T-cell (primary cell): ENCODE measurements at regions not wholly inside any gene's neighbourhood (a gene's known extent, or its start where the extent isn't known, plus 50 kb on each side); places are given as distances from the start of the nearest gene placed in this dataset.

ENCODE experiments used
- ATAC-seq, 4 experiments: fragments of 200-7000 bp in 3 of 4; fragments of 150-1000 bp in 1 of 4; cut with Tn5 transposase; replicated peaks in 1 of 4; 1 replicate in 3 of 4; 2 replicates in 1 of 4; pipeline ENCODE4 v1.10.0; 2021; ENCODE audit warnings: moderate library complexity in 3 of 4, mild to moderate bottlenecking in 2 of 4, moderate number of reproducible peaks in 1 of 4
- CTCF ChIA-PET, 2 donors: fragments of 300-600 bp; sonication (Branson Sonifier 250); formaldehyde crosslinking; loops; one replicate each; lab custom pipeline; 2022; ENCODE audit warnings: antibody characterized with exemption in 2 of 2; lab: Charles Lee
- POLR2A ChIA-PET, 2 donors: fragments of 300-600 bp; sonication (Branson Sonifier 250); formaldehyde crosslinking; loops; one replicate each; lab custom pipeline; 2022; ENCODE audit warnings: antibody characterized with exemption in 2 of 2; lab: Charles Lee
- DNase-seq, 35 experiments: peaks; one replicate each; pipeline versions ENCODE4 v3.0.0 to v3.0.0-alpha.2; 2013 to 2023
- H3K27ac ChIP-seq: one replicate; pipeline ENCODE4 v1.5.1; 2013; ENCODE audit warnings: low read length
- H3K27me3 ChIP-seq, 2 experiments: replicated peaks in 1 of 2; 1 replicate in 1 of 2; 2 replicates in 1 of 2; pipeline versions ENCODE4 v1.6.1 to v1.7.0; 2013; ENCODE audit warnings: low read length in 1 of 2, mixed read lengths in 1 of 2; ENCODE audit not compliant: control insufficient read depth in 2 of 2, insufficient read depth in 2 of 2; ENCODE audit errors: extremely low read depth in 1 of 2
- H3K36me3 ChIP-seq, 2 donors: 1 replicate in 1 of 2; 2 replicates in 1 of 2; pipeline versions ENCODE4 v1.6.1 to v1.7.0; 2013; ENCODE audit warnings: low read length in 1 of 2; ENCODE audit not compliant: control insufficient read depth in 2 of 2, insufficient read depth in 1 of 2; ENCODE audit errors: extremely low read depth in 1 of 2
- H3K4me1 ChIP-seq, 2 experiments: 1 replicate in 1 of 2; 2 replicates in 1 of 2; pipeline versions ENCODE4 v1.6.1 to v1.7.0; 2013; ENCODE audit warnings: low read length in 2 of 2, mixed read lengths in 1 of 2; ENCODE audit not compliant: insufficient read depth in 2 of 2, control insufficient read depth in 1 of 2; ENCODE audit errors: extremely low read depth in 1 of 2
- H3K4me3 ChIP-seq, 2 donors: 1 replicate in 1 of 2; 2 replicates in 1 of 2; pipeline versions ENCODE4 v1.5.1 to v1.7.0; 2013; ENCODE audit warnings: mild to moderate bottlenecking in 2 of 2, low read length in 1 of 2, moderate library complexity in 1 of 2; ENCODE audit not compliant: control insufficient read depth in 1 of 2; ENCODE audit errors: extremely low read depth in 1 of 2
- H3K9me3 ChIP-seq: 2 replicates; pipeline ENCODE4 v1.7.0; 2013
- H3K27ac Mint-ChIP-seq, 2 donors: one replicate each; pipeline ENCODE4 v1.8.0; 2020 to 2021; ENCODE audit warnings: mild to moderate bottlenecking in 2 of 2, mixed read lengths in 2 of 2
- H3K27me3 Mint-ChIP-seq, 2 donors: one replicate each; pipeline ENCODE4 v1.8.0; 2021 to 2022; ENCODE audit warnings: mixed read lengths in 2 of 2
- H3K36me3 Mint-ChIP-seq: one replicate; pipeline ENCODE4 v1.8.0; 2021; ENCODE audit warnings: mixed read lengths
- H3K4me1 Mint-ChIP-seq, 3 donors: one replicate each; pipeline ENCODE4 v1.8.0; 2020 to 2022; ENCODE audit warnings: mixed read lengths in 3 of 3, mild to moderate bottlenecking in 1 of 3
- H3K4me3 Mint-ChIP-seq, 3 donors: one replicate each; pipeline ENCODE4 v1.8.0; 2020 to 2022; ENCODE audit warnings: mild to moderate bottlenecking in 3 of 3, mixed read lengths in 3 of 3, moderate library complexity in 3 of 3
- H3K9me3 Mint-ChIP-seq, 3 donors: one replicate each; pipeline ENCODE4 v1.8.0; 2020 to 2022; ENCODE audit warnings: mixed read lengths in 3 of 3
- WGBS: methylation state at CpG from one replicate; pipeline ENCODE4 v1.1.5; 2013; ENCODE audit warnings: missing lambda C conversion rate; ENCODE audit not compliant: insufficient coverage; 5-methylcytosine and 5-hydroxymethylcytosine counted together

DNA sequence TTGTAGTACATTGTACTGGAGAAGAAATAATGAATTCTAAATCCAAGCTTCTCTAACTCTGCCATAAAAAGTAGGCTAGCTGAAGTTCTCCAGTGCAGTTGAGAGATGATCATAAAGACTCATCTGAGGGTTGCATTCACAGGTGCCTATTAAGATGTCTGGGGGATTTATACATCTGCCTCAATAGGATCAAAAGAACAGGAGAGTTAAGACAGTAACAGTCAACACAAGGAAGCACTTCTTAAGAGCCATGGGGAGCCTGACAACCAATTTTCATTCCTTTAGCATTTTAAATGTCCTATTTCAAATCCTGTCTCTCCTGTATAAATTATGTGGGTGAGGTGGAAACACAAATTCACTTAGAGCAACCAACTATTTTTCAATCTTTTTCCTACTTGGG, 432.4 kb upstream of the NWD2 start:
- DNase-seq, result no peak
- POLR2A ChIA-PET, result no interaction called here
- H3K27ac Mint-ChIP-seq, result no peak overlapping the region
- Histone ChIP-seq H3K9me3 (no peaks in the 10 kb centered on the region), H3K27ac (no peak overlapping the region), H3K4me1 (no peaks in the 10 kb centered on the region), H3K27me3 (no peaks in the 10 kb centered on the region), H3K4me3 (no peak overlapping the region), H3K36me3 (no peaks in the 10 kb centered on the region)
- no peak overlapping the region for H3K4me3 Mint-ChIP-seq
- H3K27me3 Mint-ChIP-seq, result no peaks in the 10 kb centered on the region
- CTCF ChIA-PET, result no interaction called here
- no peaks in the 10 kb centered on the region for H3K4me1 Mint-ChIP-seq
- peaks cover 0 to 4% (median 0%) of the 10 kb centered on the region in 3 donors for H3K9me3 Mint-ChIP-seq
- no peaks in the 10 kb centered on the region for H3K36me3 Mint-ChIP-seq
- ATAC-seq, result no peak

DNA sequence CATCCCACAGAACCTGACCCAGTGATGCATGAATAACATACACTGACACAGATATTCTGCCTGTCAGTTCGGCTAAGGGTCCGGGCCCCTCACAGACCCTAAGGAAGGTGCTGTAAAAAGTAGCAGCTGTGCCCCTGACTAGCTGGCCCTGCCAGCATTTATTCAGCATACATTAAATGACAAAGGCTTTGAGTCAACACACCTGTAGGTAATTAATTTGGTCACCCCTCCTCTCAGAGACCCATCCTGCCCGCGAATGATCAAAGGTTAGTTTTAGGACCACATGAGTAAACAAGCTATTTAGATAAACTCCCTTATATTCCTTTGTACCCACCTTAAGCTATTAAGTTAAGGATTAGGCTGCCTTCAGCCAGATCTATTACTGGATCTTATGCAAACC, 429.0 kb upstream of the NWD2 start:
- no peaks in the 10 kb centered on the region for H3K27me3 Mint-ChIP-seq
- no peaks in the 10 kb centered on the region for H3K4me1 ChIP-seq
- H3K27me3 ChIP-seq, result no peaks in the 10 kb centered on the region
- POLR2A ChIA-PET, result no interaction called here
- no peak for DNase-seq
- no peaks in the 10 kb centered on the region for H3K36me3 ChIP-seq
- peaks cover 0 to 7% (median 0%) of the 10 kb centered on the region in 3 donors for H3K9me3 Mint-ChIP-seq
- no peak for ATAC-seq
- no peak overlapping the region for H3K27ac Mint-ChIP-seq
- 67% methylated on average over 2 of the region's 4 CpGs for WGBS
- H3K27ac ChIP-seq, result no peak overlapping the region
- H3K4me3 ChIP-seq, result no peak overlapping the region
- H3K4me1 Mint-ChIP-seq, result no peaks in the 10 kb centered on the region
- H3K36me3 Mint-ChIP-seq, result no peaks in the 10 kb centered on the region
- CTCF ChIA-PET, result interaction anchor here in 1 of 2 donors (0.5 kb wide), 1 partner anchor 87 kb away, joined by 3 read pairs; no protein-coding TSS in a partner anchor
- H3K4me3 Mint-ChIP-seq, result no peak overlapping the region
- no peaks in the 10 kb centered on the region for H3K9me3 ChIP-seq

DNA sequence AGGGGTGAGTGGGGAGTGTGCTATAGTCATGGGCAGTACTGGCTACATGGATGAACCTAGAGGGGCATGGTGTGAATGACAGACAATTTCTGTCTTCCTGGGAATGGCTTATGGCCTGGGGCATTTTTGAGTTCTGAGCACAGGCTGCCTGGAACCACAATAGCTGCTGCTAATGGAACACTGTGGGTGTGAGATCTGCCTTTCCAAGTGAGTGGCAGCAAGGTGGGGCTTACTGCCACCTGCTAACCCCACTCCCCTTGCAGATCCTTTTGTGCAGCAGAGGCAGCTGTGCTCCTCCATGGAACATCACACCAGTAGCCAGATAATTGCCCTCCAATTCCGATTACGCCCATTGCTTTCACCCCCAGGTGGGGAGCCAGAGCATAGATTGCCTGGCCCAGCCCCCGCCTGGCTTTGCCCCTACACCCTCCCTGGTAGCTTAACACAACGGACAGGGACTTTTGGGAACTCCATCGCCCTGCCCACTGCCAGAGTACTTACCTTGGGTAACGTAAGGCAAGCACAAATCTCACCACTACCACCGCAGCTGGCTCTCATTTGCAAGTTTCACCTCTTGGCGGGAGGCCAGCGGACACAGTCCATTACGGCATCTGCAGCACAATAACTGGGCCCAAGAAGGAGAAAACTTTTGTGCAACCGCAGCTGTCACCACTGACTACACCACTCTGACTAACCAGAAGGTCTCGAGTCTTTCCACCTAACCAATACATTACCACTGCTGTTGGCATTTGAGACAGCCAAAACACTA, 421.2 kb upstream of the NWD2 start:
- H3K9me3 Mint-ChIP-seq, result peaks cover 0 to 4% (median 3%) of the 10 kb centered on the region in 3 donors
- ATAC-seq, result no peak
- DNase-seq, result no peak
- no peak overlapping the region for H3K27ac ChIP-seq
- no peaks in the 10 kb centered on the region for H3K4me1 Mint-ChIP-seq
- ChIA-PET CTCF (no interaction called here), POLR2A (no interaction called here)
- H3K9me3 ChIP-seq, result no peaks in the 10 kb centered on the region
- H3K4me3 Mint-ChIP-seq, result no peak overlapping the region
- no peak overlapping the region for H3K4me3 ChIP-seq
- WGBS, result 79% methylated on average over 11 of the region's 12 CpGs
- no peaks in the 10 kb centered on the region for H3K36me3 Mint-ChIP-seq
- no peaks in the 10 kb centered on the region for H3K36me3 ChIP-seq
- peaks cover 0 to 9% of the 10 kb centered on the region in 2 experiments for H3K27me3 ChIP-seq
- H3K27ac Mint-ChIP-seq, result no peak overlapping the region
- H3K4me1 ChIP-seq, result no peaks in the 10 kb centered on the region
- peaks cover 0 to 4% of the 10 kb centered on the region in 2 donors for H3K27me3 Mint-ChIP-seq

DNA sequence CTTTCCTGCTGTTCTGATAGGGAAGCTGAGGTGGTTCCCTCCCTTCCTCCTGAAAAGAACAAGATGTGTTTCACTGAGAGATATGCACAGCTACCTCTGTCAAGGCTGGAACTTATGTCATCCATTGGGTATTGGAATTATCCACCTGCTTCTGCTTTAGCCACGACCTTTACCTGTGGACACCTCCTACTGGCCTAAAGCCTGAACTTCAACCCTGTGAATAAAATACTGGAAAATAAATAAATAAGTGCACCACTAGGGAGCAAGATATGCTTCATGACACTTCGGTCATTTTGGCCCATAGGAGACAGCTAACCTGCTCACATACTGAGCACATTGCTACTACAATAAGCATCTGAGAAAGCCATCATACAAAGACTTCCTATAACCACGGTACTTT, 419.9 kb upstream of the NWD2 start:
- no peak overlapping the region for H3K4me3 Mint-ChIP-seq
- peaks cover 0 to 4% (median 3%) of the 10 kb centered on the region in 3 donors for H3K9me3 Mint-ChIP-seq
- DNase-seq (no peak), ATAC-seq (no peak)
- H3K27ac Mint-ChIP-seq, result no peak overlapping the region
- H3K4me1 Mint-ChIP-seq, result no peaks in the 10 kb centered on the region
- H3K4me3 ChIP-seq, result no peak overlapping the region
- no peaks in the 10 kb centered on the region for H3K4me1 ChIP-seq
- no peak overlapping the region for H3K27ac ChIP-seq
- H3K36me3 ChIP-seq, result no peaks in the 10 kb centered on the region
- ChIA-PET CTCF (no interaction called here), POLR2A (no interaction called here)
- no peaks in the 10 kb centered on the region for H3K9me3 ChIP-seq
- no peaks in the 10 kb centered on the region for H3K36me3 Mint-ChIP-seq
- peaks cover 0 to 9% of the 10 kb centered on the region in 2 experiments for H3K27me3 ChIP-seq
- 83% methylated on average over 1 of the region's 3 CpGs for WGBS
- peaks cover 0 to 4% of the 10 kb centered on the region in 2 donors for H3K27me3 Mint-ChIP-seq

DNA sequence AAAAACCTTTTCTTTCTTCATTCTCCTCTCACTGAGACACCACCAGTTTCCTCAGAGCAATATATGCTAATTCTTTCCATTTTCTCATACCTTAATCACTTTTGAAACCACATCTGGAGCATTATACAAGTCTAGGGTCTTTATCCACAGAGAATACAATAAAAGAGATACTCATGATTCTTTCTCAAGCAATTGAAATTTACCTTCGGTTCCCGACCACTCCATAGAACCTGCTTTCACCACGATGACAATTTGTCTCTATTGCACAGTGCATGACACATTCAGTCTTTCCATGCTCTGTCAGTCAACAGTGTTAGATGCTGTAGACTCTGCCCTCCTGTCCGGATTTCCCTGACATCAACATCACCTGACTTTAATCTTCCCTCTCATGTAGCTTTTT, 409.3 kb upstream of the NWD2 start:
- Histone ChIP-seq H3K4me1 (no peaks in the 10 kb centered on the region), H3K4me3 (no peak overlapping the region), H3K9me3 (no peaks in the 10 kb centered on the region), H3K27ac (no peak overlapping the region), H3K27me3 (no peaks in the 10 kb centered on the region), H3K36me3 (no peaks in the 10 kb centered on the region)
- POLR2A ChIA-PET, result no interaction called here
- Mint-ChIP-seq H3K27ac (no peak overlapping the region), H3K9me3 (peaks cover 0 to 12% (median 0%) of the 10 kb centered on the region in 3 donors), H3K4me3 (no peak overlapping the region), H3K4me1 (no peaks in the 10 kb centered on the region), H3K36me3 (no peaks in the 10 kb centered on the region), H3K27me3 (no peaks in the 10 kb centered on the region)
- 54% methylated on average over 4 of the region's 4 CpGs for WGBS
- DNase-seq (no peak), ATAC-seq (no peak)
- CTCF ChIA-PET, result interaction anchor here in 1 of 2 donors (0.6 kb wide), 1 partner anchor 93 kb away, joined by 3 read pairs; no protein-coding TSS in a partner anchor

DNA sequence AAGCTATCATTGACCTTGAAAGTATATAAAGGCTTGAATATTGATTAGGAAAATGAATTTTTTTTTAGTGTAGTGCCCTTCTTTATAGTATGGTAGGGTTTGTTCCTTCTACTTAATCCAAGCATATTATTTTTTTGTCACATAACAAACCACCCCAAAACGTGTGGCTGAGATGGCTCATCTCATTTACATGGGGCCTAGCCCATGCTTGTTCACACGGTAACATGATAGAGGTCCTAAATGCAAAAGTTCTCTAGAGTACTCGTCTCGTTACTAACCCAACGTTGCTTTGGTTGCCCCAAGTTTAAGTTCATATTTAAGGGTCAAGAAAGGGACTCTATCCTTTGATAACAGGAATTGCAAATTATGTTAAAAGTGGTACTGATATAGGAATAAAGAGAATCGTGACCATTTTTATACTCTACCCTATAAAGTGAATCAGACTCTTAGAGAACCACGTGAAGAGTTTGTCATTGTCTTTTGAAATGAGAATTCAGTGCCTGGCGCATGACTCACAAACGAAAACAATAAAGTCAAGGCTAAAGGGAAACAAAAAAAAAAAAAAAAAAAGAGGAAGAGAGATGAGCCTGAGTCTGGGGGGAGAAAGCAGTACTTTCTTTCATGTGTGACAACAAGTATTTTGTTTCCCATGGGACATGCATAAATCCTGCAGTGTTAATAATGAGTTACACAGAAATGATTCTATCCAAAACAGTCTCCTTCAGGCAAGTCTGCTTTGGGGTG, 402.8 kb upstream of the NWD2 start:
- Mint-ChIP-seq H3K36me3 (no peaks in the 10 kb centered on the region), H3K27me3 (no peaks in the 10 kb centered on the region), H3K4me3 (no peak overlapping the region), H3K9me3 (peaks cover 0 to 4% (median 0%) of the 10 kb centered on the region in 3 donors), H3K27ac (no peak overlapping the region), H3K4me1 (no peaks in the 10 kb centered on the region)
- H3K27ac ChIP-seq, result no peak overlapping the region
- WGBS, result 59% methylated on average over 2 of the region's 9 CpGs
- CTCF ChIA-PET, result interaction anchor here in 1 of 2 donors (1.0 kb wide), 1 partner anchor 347 kb away, joined by 4 read pairs; no protein-coding TSS in a partner anchor
- ATAC-seq, result no peak
- no peak for DNase-seq
- H3K27me3 ChIP-seq, result no peaks in the 10 kb centered on the region
- no peaks in the 10 kb centered on the region for H3K9me3 ChIP-seq
- no peak overlapping the region for H3K4me3 ChIP-seq
- H3K36me3 ChIP-seq, result no peaks in the 10 kb centered on the region
- POLR2A ChIA-PET, result no interaction called here
- H3K4me1 ChIP-seq, result no peaks in the 10 kb centered on the region
